ENCODE measurements at regions not wholly inside any gene's neighbourhood (a gene's known extent, or its start where the extent isn't known, plus 50 kb on each side); places are given as distances from the start of the nearest gene placed in this dataset.

- ChIA-PET POLR2A (no interaction called here), CTCF (no interaction called here)
- TF ChIP-seq CTCF (IDR thresholded peaks at IDR 0.05), result no peak
- Mint-ChIP-seq H3K36me3 (ENCODE audit: low read depth) (no peaks in the 10 kb centered on the region), H3K4me3 (no peak overlapping the region), H3K27ac (no peak overlapping the region), H3K9me3 (no peaks in the 10 kb centered on the region), H3K4me1 (no peaks in the 10 kb centered on the region), H3K27me3 (no peaks in the 10 kb centered on the region)
- intact Hi-C loops (cut with micrococcal nuclease), result no loop called here
- DNase-seq (no peak), ATAC-seq (ENCODE audit: low read depth) (no peak)
Measured at GRCh38 chr7:110375068-110375467, 715.9 kb upstream of the LRRN3 start.

GRCh38 chr7:110382736-110383135 lies 708.2 kb upstream of the LRRN3 start:
- H3K27ac Mint-ChIP-seq, result no peak overlapping the region
- no peak for TF ChIP-seq CTCF (IDR thresholded peaks at IDR 0.05)
- H3K27me3 Mint-ChIP-seq, result no peaks in the 10 kb centered on the region
- H3K4me3 Mint-ChIP-seq, result no peak overlapping the region
- DNase-seq (no peak), ATAC-seq (ENCODE audit: low read depth) (no peak)
- CTCF ChIA-PET, result no interaction called here
- POLR2A ChIA-PET, result no interaction called here
- no peaks in the 10 kb centered on the region for H3K36me3 Mint-ChIP-seq (ENCODE audit: low read depth)
- H3K9me3 Mint-ChIP-seq, result no peaks in the 10 kb centered on the region
- no peaks in the 10 kb centered on the region for H3K4me1 Mint-ChIP-seq
- intact Hi-C loops (cut with micrococcal nuclease), result no loop called here

GRCh38 chr7:110386006-110386405 lies 704.9 kb upstream of the LRRN3 start:
- H3K36me3 Mint-ChIP-seq (ENCODE audit: low read depth), result no peaks in the 10 kb centered on the region
- TF ChIP-seq CTCF (IDR thresholded peaks at IDR 0.05), result no peak
- POLR2A ChIA-PET, result no interaction called here
- H3K27ac Mint-ChIP-seq, result no peak overlapping the region
- DNase-seq (no peak), ATAC-seq (ENCODE audit: low read depth) (no peak)
- intact Hi-C loops (cut with micrococcal nuclease), result no loop called here
- H3K4me3 Mint-ChIP-seq, result no peak overlapping the region
- H3K4me1 Mint-ChIP-seq, result no peaks in the 10 kb centered on the region
- no peaks in the 10 kb centered on the region for H3K9me3 Mint-ChIP-seq
- CTCF ChIA-PET, result no interaction called here
- no peaks in the 10 kb centered on the region for H3K27me3 Mint-ChIP-seq

- intact Hi-C loops (cut with micrococcal nuclease), result no loop called here
- H3K27ac Mint-ChIP-seq, result no peak overlapping the region
- no peaks in the 10 kb centered on the region for H3K9me3 Mint-ChIP-seq
- H3K36me3 Mint-ChIP-seq (ENCODE audit: low read depth), result no peaks in the 10 kb centered on the region
- TF ChIP-seq CTCF (IDR thresholded peaks at IDR 0.05), result no peak
- no peaks in the 10 kb centered on the region for H3K4me1 Mint-ChIP-seq
- POLR2A ChIA-PET, result no interaction called here
- no peak overlapping the region for H3K4me3 Mint-ChIP-seq
- no peak for DNase-seq
- no peak for ATAC-seq (ENCODE audit: low read depth)
- no peaks in the 10 kb centered on the region for H3K27me3 Mint-ChIP-seq
- CTCF ChIA-PET, result no interaction called here
Measured at GRCh38 chr7:110386913-110387312, 704.0 kb upstream of the LRRN3 start.

GRCh38 chr7:110387689-110388088 lies 703.2 kb upstream of the LRRN3 start:
- intact Hi-C loops (cut with micrococcal nuclease), result no loop called here
- Mint-ChIP-seq H3K36me3 (ENCODE audit: low read depth) (no peaks in the 10 kb centered on the region), H3K9me3 (no peaks in the 10 kb centered on the region), H3K27me3 (no peaks in the 10 kb centered on the region), H3K4me3 (no peak overlapping the region), H3K4me1 (no peaks in the 10 kb centered on the region), H3K27ac (no peak overlapping the region)
- POLR2A ChIA-PET, result no interaction called here
- ATAC-seq (ENCODE audit: low read depth), result no peak
- CTCF ChIA-PET, result no interaction called here
- DNase-seq, result no peak
- no peak for TF ChIP-seq CTCF (IDR thresholded peaks at IDR 0.05)
